NCI-H1694 (cell line): ENCODE measurements at regions not wholly inside any gene's neighbourhood (a gene's known extent, or its start where the extent isn't known, plus 50 kb on each side); places are given as distances from the start of the nearest gene placed in this dataset.

Source experiments
- DNase-seq: peaks from one replicate; lab custom pipeline; 2025; lab: John Stamatoyannopoulos, UW

DNA sequence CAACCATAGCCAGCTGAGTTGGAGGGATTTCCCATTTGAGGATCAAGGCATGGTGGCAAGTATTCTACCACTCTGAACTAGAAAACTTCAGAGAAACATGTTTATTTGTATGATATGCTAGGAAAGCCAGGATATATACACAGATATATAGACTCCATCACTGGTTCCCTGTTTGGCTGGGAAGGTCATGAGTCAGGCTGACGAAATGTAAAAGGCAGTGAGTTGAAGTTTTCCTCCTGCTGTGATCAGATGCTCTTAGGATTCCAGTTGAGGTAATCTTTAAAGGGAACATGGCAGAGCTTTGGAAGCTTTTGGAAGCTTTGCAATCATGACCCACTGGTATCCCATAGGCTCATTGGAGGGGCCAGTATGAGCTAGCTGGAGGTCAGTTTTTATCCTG is 1369.1 kb downstream of the EPHA7 start:
- no peak for DNase-seq

GRCh38 chr6:92047860-92048259 is 1371.5 kb downstream of the EPHA7 start:
- no peak for DNase-seq

DNA sequence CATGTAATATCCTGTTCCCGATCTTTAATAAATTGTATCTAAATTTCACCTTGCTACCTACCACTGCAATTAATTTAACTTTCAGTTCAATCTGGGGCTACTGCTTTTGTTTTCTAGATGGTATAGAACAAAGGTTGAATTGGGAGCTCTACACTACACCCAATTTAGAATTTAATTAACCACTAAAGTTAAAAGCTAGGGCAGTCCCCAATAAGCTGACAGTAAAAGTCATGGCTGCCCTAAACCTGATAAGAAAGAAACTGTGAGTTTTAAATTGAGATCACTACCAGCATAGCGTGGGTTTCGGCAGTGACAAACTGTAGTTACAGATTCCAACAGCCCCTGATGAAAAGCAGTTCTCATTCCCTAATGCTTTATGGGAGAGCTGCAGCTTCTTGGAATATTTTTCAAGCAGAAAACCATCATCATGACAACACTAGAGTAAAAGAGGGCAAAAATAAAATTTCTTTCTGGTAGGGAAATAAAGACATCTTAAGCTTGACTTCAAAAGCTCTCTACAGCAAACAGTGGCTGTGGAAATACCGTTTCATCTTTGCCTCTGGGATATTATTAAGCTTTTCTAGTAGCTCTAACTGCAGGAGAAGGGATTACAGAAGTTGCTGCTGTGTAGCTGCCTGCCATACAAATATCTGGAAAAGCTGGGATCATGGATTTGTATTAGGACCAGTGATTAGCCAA is 1372.1 kb downstream of the EPHA7 start:
- DNase-seq = no peak

DNA sequence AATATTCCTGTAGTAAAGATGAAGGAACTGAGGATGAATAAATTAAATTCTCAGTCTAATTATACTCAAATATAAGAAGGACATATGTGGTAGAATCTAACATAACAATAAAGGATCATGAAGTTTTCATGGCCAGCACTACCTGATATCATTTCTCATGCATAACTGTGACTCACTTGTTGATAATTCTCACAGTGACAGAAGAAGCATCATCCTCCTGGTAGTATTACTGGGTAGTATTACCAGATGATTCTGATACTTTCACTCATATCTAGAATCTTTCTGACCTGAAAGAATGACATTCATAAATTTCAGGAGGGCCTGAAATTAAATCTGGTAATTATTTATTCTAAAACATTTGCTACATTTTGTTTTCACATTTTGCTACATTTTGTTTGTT is 1375.0 kb downstream of the EPHA7 start:
- DNase-seq = no peak

DNA sequence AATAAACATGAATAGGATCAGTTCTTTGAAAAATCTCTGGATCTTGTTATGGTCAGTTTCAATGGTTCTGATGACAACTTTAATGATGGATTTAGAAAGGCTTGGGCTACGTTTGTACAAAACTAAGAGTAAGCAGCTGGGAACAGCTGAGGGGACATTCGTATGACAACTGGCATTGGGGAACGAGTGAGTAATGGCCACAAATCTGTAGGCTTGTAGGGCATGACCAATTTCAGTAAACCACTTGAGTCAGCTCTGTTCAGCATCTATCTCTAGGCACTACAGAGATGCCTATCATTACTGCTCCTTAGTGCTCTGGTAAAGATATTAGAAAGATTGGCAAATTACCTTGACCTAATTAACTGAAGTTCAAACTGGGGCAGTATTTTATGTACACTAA is 1375.6 kb downstream of the EPHA7 start:
- DNase-seq = no peak

- DNase-seq = no peak
Observed at GRCh38 chr6:92026878-92027277, 1392.5 kb downstream of the EPHA7 start.

DNA sequence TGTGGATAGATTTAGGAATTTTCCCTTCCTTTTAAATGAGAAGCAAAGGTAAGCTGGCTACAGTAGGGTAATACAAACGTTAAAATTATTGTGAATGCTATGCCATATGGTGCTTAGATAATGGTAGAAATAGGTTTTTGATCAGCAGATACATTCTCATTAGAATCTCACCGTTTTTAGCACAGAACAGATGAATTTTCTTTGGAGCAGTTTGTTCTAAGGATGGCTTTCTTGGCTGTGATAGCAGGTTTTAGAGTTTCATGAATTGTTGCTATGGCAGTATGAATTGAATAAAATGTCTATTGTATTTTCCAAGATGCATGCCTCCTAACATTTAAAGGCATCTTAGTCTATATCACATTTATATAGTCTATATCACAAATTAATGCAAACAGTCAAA is 1394.5 kb downstream of the EPHA7 start:
- no peak for DNase-seq

- DNase-seq = no peak
Observed at GRCh38 chr6:92024110-92024509, 1395.2 kb downstream of the EPHA7 start.

DNA sequence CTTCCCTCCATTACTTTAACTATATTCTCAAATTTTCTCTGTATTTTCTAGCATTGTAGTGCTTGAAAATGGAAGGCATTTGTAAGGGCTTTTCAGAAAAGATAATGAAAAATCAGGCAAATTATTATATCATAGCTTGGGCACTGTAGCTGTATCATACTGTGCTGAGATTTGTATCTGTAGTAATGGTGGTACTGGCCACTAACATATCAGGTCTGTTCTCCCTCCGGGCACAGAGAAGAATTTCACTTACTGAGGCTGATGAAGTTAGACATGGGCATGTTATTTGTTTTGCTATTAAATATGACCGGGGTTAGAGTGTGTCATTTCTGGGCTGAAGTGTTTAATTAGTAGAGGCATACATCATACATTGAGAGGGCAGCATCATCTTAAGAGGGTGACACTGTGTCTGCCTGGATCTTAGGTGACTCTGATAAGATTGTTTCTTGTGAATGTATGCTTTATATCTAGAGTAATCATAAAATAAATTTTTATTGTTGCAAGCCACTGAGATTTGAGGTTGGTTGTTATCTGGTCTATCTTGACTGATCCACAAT is 1395.9 kb downstream of the EPHA7 start:
- no peak for DNase-seq

GRCh38 chr6:92011681-92012245 is 1407.6 kb downstream of the EPHA7 start:
- DNase-seq = no peak

DNA sequence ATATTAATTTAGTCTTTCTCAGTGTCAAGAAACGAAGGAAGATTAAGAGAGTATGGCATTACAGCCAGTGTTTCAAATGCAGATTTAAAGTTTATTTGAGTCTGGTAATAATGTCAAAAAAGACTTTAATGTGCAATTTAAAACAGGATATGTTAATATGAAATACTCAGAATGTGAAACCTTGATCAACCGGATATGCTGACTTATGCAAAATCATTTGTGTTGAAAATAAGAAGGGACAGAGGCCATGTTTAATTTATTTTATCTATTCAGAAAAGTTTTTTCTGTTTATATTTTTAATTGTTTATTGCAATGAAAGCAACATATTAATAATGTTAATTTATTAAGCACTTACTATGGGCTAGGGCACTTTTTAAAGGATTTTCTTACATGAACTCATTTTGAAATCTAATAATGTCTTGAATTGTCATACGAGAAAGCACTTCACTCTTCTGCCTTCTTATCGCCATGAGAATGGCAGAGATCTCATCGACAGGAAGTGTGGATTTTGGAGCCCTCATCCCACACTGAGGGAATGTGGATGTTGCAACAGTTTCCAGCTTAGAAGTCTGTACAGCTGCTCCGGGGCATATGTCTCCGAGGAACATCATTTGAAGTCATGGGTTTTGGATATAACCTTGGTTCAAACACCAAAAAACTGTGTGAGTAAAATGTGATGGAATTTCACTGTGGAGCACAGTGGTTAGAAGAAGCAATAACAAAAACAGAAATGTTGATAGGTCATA is 1410.4 kb downstream of the EPHA7 start:
- no peak for DNase-seq

GRCh38 chr6:92000112-92000511 is 1413.2 kb upstream of the MAP3K7 start:
- no peak for DNase-seq

DNA sequence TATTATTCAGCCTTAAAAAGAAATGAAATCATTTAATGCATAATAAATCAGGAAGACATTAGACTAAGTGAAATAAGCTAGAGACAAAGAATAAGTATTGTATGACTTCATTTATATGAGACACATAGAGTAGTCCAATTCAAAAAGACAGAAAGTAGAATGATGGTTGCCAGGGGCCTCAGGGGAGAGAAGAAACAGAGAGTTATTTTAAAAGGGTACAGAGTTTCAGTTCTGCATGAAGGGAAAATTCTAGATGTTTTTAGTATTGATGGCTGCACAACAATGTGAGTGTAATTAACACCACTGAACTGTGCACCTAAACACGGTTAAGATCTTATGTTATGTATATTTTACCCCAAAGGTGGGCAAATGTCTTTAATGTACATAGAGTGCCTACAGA is 1407.9 kb upstream of the MAP3K7 start:
- DNase-seq = no peak

GRCh38 chr6:91982559-91982958 is 1395.7 kb upstream of the MAP3K7 start:
- no peak for DNase-seq

DNA sequence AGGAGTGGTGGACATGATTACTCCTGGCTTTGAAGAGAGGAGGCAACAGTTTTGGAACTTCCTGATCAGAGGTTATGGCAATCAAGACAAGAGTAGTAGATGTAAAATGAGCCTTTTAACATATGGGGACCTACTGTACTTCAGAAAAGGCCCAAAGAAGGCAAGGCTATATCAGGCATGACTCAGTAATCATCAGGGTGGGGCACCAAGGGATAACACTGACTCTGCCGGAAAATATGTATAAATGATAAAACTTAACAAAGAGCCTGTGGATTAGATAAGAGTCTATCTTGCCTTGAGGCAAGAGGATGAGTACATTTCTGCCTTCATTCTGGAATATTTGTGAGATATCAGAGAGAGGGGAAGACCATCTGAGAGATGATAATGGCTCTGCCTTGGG is 1389.9 kb upstream of the MAP3K7 start:
- no peak for DNase-seq

- no peak for DNase-seq
Observed at GRCh38 chr6:91970700-91971099, 1383.8 kb upstream of the MAP3K7 start.

DNA sequence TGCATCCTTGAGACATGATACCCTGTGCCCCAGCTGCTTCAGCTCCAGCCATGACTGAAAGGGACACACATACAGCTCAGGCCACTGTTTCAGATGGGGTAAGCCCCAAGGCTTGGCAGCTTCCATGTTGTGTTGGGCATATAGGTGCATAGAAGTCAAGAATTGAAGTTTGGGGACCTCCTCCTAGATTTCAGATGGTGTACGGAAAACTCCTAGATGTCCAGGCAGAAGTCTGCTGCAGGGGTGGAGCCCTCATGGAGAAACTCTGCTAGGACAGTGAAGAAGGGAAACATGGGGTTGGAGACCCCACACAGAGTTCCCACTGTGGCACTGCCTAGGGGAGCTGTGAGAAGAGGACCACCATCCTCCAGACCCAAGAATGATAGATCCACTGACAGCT is 1379.0 kb upstream of the MAP3K7 start:
- no peak for DNase-seq

- no peak for DNase-seq
Observed at GRCh38 chr6:91961671-91962070, 1374.8 kb upstream of the MAP3K7 start.

- peak; percentile 9 for DNase-seq
Observed at GRCh38 chr6:91961236-91961635, 1374.4 kb upstream of the MAP3K7 start.

- no peak for DNase-seq
Observed at GRCh38 chr6:91941838-91942237, 1355.0 kb upstream of the MAP3K7 start.

DNA sequence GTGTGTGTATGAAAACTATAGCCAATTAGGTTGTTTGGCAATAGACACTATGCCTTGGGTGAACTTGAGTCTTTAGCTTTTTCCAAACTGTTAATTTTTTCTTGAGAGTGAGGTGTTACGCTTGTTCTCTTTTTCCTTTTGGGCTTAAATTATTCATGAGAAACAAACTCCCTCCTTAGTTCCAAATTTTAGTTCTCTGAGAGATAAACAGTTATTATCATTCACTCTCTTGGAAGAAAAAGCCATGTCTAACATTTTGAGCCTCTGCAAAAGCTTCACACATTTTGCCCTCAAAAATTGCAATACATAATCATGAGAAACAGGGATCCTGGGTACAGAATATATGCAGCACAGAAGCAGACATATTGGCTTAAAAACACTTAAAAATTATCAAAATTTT is 1353.9 kb upstream of the MAP3K7 start:
- DNase-seq = no peak

- no peak for DNase-seq
Observed at GRCh38 chr6:91926827-91927226, 1340.0 kb upstream of the MAP3K7 start.

DNA sequence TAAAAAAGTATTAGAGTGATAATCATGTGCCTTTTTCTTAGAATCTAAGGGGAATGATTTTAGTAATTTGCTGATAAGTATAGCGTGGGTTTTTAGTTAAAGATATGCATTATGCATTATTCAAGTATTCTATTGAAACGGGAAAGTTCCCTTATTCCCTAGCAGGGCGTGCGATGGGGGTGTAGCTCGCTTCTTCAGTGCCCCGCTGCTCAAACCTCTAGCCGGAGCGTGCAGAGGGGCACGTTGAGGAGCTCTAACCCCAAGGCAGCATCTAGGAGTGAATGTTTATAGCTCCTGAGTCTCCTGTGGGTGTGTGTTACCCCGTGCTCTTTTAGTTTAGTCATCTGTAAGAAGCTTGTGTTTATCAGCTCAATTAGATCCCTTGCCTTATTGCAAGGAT is 1339.5 kb upstream of the MAP3K7 start:
- DNase-seq = no peak
